Ovary (tissue), 3 donors: ENCODE measurements at regions not wholly inside any gene's neighbourhood (a gene's known extent, or its start where the extent isn't known, plus 50 kb on each side); places are given as distances from the start of the nearest gene placed in this dataset.

Experiments used
- CTCF ChIP-seq, 3 donors: fragments of 450-650 bp in 2 of 3; fragments of 200-600 bp in 1 of 3; IDR thresholded peaks; one replicate each; pipeline versions ENCODE4 v1.5.1 to v1.8.0; 2016 to 2022; ENCODE audit warnings: antibody characterized with exemption in 3 of 3, mild to moderate bottlenecking in 1 of 3
- EP300 ChIP-seq: sonication (generic); formaldehyde crosslinking; IDR thresholded peaks from one replicate; pipeline ENCODE4 v1.6.1; 2017; ENCODE audit warnings: antibody characterized with exemption
- donor health status: DM: no; HTN: no; CAD: no.

- TF ChIP-seq CTCF (IDR thresholded peaks at IDR 0.05) (no peak), EP300 (no peak)
These were observed 375.7 kb upstream of the B3GALT2 start for GRCh38 chr1:193562121-193562520.
